Frontal cortex (tissue), 3 donors: ENCODE measurements at regions not wholly inside any gene's neighbourhood (a gene's known extent, or its start where the extent isn't known, plus 50 kb on each side); places are given as distances from the start of the nearest gene placed in this dataset.

Experiments used
- DNase-seq, 2 donors: peaks; one replicate each; pipeline ENCODE4 v3.0.0; 2012; ENCODE audit warnings: low spot score in 2 of 2
- FAIRE-seq: peaks from 2 replicates; lab custom pipeline; 2012; peaks lifted over from hg19 to GRCh38; lab: Jason Lieb, UNC
- donor health status: control.
- donor health status: control.
- donor health status: control.

DNA sequence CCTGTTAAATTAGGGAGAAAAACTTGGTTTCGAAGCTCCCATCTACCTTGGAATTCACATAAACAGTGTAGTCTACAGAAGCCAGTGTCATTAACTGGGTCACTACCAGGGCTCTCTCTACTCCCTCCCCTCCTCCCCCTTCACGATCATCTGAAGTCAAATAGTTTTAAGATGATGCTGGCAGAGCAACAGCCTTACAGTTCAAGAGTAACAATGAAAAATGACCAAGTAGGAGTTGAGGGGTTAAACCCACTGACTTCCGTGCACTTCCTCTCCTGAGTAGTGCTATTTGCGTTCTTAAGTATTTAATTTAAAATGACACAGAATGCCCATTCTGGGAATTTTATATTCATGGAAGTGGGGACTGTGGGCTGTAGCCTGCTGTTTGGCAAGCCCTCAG, 236.9 kb downstream of the SIPA1L2 start:
- FAIRE-seq (no peak), DNase-seq (no peak)

DNA sequence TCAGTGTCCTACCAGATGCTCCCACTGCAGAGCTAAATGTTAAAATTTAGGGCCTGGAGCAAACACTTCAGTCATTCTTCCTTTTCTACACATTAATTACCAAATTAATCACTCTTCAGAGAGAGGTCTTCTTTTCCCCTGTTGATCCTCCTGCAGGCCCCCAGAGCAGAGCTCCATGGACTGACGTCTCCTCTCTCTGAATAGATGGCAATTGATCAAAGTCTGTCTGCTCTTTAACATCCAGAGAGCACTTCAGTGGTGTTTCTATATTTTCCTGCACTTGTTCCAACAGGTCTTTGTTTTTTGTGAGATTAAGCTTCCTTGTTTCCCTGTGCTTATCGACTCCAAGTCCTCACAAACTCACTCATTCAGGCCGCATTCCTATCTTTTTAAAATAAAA, 239.3 kb downstream of the SIPA1L2 start:
- FAIRE-seq (no peak), DNase-seq (no peak)

DNA sequence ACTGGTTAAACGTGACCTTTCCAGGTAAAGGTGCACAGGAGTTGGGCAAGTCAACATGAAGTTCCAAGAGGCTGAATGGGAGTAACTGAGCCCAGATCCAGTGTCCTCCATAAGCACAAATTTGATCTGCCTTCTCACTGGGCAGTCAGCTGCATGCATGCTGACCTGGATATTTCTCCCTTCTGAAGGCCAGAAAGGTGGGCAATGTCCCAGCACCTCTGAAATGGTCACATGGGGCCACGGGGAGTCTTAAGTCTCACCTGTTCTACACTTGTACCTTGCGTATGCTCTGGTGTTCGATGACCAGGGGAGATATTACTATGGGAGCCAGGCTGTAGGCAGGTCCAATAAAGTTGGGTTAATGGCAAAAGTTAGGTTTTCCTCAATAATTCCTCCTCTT, 240.2 kb downstream of the SIPA1L2 start:
- DNase-seq (no peak), FAIRE-seq (no peak)

DNA sequence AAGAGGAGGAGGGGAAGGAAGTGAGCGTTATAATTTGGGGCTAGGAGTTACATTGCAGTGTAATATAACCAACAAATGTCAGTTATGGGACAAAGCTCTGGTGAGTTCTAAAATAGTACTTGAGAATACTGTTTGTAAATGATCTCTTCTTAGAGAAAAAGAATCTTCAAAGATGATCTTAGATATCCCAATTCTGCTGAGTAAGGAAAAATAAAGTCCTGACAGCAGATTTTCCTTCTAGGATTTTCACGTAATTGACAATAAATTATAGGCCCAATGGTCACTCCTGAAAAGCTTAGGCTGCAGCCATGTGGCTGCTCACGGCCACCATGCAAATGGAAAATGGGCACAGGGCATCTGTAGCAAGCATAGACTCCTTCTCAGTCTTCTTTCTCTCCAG, 241.6 kb downstream of the SIPA1L2 start:
- FAIRE-seq (no peak), DNase-seq (no peak)

DNA sequence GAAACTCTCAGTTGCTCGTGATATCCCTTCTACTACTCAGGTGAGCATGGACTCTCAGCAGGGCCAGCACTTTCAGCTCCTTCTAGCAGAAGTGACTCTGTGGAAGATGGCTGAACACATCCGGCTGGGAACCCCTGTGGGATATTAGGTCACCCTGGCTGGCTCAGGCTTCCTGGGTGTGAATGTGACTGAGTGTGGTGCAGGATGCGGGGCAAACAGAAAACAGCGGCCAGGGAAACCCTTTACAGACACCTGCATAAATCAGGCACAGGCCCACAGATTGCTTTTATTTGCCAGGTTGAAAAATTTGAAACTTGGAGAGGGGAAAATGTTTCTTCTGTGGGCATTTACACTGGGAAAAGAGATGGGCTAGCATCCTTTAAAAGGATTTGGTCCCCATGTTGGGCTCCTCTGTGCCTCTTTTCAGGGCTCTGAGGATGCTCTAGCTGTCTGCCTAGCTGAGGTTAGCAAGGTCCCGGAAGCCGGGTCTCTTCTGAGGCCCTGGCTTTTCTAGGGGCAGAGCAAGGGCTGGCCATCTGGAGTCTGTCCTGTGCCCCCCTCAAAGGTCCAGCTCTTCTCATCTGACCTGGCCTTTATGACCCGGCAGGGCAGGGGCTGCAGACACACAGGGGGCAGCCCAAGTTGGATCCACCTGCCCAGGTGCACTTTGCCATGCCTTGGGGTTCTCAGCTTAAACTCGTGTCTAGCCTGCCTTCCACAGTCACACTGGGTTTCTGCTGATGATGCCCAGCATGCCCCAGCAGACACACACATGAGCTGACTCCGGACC, 243.0 kb downstream of the SIPA1L2 start:
- DNase-seq (no peak), FAIRE-seq (no peak)

DNA sequence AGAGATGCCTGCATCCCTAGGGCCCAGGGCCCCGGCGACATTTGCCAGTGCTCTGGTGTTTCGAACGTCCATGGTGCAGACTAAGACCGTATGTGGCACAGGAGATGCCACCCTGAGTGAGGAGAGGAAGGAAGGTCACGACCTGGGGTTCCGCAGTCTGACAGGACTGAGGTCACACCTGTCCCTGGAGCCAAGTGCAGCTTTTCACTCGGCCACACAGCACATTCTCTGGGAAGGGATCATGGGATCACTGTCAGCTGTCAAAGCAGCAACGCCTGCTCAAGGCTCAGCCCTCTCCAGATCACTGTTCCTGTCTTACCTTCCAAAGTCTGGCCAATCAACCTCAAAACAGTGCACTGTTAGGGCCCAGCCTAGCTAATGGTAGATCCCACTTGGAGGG, 243.6 kb downstream of the SIPA1L2 start:
- DNase-seq: no peak
- no peak for FAIRE-seq

DNA sequence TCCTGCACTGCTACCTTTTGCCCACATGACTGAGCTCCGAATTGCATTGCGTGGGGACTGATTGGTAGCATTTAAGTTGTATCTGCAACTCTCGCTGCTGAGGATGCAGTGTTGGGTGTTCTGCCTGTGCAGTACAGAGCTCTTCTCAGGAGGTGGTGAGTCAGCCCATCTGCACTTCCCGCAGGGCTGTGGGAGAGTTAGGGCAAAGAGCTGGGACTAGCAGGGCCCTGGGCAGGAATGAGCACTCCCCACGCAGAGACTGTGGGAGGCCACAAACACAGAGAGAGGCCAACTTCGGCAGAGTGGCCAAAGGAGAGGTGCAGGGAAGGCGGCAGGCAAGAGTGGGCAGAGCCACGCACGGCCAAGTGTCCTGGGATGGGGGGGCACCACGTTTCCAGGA, 244.7 kb downstream of the SIPA1L2 start:
- DNase-seq: no peak
- no peak for FAIRE-seq

DNA sequence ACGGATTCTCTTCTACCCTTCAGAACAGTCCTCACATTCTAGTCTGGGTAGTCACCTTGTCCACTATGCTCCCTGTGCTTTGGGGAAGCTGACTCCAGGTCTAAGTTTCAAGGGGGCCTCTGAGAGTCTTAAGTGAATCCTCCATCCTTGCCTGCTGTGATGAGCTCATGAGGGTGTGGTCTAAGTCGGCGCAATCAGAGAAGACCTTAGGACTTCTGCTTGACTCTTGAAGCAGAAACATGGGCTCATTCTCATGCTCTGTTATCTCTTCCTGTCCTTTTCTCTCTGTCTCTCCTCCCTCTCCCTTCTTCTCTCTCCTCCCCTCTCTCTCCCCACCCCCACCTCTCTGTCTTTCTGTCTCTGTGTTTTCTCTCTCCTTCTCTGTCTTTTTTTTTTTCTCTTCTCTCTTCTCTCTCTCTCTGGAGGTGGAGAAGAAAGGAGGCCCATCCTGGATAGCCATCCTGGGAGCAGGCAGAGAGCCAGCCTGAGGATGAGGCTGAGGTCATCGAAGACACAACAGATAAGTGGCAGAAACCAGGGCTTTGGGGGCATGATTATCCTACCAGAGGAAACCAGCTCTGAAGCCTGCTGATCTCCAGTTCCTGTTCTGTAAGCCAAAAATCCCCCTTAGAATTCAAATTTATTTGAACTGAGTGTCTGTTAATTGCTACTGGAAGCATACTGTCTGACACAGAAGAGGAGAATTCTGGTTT, 245.6 kb downstream of the SIPA1L2 start:
- FAIRE-seq (no peak), DNase-seq (no peak)

DNA sequence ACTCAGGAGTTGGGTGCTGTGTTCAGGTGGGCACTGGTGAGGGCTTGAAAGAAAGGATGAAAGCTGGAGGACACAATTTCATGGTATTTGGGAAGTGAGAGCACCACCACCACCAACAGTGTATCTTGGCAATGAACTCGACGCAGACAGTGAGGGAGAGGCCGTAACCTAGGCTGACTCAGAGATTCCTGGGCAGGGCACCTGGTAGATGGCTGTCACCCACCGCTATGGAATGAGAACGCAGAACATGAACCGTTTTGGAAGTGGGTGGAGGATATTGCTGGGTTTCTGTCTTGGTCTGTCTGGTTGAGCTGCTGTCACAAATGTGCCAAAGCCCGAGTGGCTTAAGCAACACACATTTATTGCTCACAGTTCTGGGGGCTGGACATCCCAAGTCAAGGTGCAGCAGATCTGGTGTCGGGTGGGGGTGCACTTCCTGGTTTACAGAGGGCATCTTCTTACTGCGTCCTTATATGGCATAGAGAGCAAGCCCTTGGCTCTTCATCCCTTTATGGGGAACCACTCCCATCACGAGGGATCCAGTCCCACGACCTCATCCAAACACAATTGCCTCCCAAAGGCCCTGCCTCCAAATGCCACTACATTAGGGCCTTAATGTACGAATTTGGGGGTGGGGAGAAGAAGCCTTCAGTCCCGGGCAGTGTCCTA, 246.3 kb downstream of the SIPA1L2 start:
- DNase-seq (no peak), FAIRE-seq (no peak)

DNA sequence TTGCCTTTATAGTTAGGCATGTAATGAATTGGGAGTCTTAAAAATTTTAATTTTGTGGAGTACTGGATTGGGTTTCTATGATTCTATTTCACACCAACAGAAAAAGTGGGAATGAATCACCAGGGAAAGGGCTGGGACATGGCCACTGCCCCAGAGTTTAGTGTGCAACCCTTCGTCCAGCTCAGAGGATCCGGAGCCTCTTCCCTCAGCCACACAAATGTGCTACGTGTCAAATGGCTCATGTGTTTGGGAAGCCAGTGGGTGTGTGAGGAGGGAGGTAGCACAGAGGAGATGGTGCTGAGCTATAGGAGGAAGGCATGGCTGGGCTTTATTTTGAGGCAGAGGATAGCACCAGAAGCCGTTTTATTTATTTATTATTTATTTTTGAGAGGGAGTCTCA, 247.3 kb downstream of the SIPA1L2 start:
- DNase-seq: no peak

DNA sequence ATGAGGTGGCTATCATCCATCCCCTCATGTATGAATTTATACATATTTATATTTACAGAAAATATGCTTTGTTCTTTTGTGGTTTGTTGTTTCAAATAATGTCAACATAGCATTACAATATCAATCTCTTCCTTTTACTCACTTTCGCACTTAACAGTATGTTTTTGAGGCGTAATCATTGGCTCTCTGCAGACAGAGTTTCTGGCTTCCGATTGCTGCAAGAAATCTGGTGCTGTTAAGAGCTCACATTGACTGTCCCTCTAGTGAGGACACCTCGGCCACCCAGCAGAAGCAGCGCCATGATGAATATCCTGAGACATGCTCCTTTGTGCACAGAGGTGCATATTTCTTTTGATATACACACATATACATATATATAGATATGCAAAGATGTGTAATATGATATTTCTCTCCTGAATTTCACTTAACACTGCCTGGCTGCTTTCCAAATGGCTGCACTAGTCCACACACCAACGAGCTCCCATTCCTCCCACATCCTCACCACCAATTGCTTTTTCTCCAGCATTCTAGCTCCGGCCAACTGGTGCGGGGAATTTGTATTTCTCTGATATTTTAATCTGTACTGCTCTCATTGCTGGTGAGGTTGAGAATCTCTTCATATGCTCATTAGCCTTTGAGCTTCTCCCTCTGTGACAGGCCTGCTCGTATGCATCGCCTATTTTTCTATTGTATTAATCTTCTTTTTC, 248.4 kb downstream of the SIPA1L2 start:
- no peak for DNase-seq
- FAIRE-seq: no peak

More for the DNA sequence above, 247.3 kb downstream of the SIPA1L2 start:
- FAIRE-seq: no peak

DNA sequence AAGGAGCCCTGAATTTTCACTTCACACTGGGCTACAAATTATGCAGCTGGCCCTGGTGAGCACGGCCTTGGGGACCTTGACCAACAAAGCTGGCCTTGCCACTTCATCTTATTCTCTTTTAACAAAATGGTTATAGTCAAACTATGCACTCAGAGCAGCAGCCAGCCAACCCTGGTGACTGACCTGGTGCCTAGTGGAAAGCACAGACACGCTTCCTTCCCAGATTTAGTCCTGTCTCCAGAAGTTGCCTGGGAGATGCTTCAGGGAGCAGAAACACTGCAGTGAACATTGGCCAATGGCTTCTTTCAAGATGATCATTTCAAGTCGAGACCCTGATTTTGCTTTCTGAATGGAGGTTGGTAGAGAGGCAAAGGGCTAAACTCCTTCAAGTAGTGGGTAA, 249.3 kb downstream of the SIPA1L2 start:
- FAIRE-seq (no peak), DNase-seq (no peak)

DNA sequence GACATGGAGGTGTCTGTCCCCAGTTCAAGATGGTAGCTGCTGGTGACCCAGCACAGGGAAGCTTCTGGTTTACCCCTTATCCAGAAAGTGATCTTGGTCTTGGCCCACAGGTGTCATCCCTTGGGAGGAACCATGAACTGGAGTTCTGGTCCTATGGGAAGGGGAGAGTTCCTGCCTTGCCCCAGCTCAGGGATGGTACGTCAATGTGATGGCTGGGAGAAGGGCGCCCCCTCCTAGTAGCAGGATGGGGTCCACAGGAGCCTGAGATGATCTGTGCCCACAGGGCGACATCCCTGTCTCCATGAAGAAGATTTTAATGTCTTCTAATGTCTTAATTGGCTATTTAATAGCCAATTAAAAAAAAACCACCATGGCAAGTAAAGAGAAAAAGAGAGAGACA, 249.8 kb downstream of the SIPA1L2 start:
- DNase-seq: no peak
- no peak for FAIRE-seq

DNA sequence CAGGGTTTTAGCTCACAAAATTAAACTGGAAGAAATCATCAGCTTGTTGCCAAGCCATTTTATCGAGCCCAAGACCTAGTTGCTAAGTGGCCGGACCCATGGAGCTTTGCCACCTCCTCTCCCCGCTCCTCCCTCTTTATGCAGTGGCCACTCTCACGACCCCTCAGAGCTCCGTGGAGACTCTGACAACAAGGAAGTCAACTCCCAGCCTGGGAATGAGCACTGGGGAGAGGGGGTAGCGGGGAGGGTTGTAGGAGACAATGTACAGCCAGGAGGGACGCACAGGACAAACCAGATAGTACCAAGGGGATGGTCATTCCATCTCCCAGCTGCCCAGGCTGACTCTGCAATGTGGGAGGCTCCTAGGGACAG, 250.9 kb downstream of the SIPA1L2 start:
- FAIRE-seq (no peak), DNase-seq (no peak)

DNA sequence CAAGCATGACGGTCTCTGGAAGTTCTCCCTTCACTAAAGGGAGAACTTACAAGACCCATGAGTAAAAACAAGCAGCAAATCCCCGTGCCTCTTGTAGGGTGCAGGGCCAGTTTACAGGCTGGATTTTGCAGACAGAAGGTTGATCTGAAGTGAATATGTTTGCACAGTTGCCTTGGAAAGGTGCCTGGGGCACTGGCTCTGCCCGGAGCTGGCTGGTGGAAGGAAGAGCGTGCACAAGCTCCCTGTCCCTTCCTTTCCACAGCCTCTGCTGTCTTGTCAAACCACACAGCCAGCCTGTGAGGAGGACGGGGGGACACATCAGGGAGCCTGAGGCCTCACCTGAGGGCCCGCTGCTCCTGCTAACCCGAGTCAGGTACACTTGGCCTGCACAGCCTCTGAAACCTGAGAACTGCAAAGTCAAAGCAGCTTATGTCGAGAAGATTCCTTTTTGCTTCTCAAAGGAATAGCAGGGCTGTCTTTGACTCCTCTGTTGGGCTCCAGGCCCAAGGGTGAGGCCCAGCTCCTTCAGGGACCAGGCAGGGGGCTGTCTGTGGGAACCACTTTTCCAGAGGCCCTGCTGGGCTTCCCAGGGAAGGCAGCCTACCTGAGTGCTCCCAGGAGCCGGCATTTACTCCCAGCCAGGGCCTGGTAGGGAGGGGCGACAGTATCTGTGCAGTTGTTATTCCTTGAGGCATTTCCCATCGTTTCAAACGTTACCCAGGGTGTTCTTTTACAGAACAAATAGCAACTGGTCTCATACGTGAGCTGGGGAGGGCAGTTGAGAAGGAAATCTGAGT, 251.5 kb downstream of the SIPA1L2 start:
- DNase-seq (no peak), FAIRE-seq (no peak)

DNA sequence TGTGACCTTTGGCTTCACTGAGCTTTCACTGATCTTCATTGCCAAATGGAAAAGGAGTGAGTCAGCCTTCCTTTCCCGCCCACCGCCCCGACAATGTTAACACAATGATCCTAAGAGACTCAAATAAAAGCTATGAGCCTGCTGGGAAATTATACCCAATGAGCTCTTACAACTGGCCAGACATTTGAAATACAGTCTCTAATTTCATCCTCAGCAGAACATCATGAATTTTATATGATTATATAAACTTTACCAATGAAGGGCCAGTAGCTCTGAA, 252.5 kb downstream of the SIPA1L2 start:
- FAIRE-seq (no peak), DNase-seq (no peak)

DNA sequence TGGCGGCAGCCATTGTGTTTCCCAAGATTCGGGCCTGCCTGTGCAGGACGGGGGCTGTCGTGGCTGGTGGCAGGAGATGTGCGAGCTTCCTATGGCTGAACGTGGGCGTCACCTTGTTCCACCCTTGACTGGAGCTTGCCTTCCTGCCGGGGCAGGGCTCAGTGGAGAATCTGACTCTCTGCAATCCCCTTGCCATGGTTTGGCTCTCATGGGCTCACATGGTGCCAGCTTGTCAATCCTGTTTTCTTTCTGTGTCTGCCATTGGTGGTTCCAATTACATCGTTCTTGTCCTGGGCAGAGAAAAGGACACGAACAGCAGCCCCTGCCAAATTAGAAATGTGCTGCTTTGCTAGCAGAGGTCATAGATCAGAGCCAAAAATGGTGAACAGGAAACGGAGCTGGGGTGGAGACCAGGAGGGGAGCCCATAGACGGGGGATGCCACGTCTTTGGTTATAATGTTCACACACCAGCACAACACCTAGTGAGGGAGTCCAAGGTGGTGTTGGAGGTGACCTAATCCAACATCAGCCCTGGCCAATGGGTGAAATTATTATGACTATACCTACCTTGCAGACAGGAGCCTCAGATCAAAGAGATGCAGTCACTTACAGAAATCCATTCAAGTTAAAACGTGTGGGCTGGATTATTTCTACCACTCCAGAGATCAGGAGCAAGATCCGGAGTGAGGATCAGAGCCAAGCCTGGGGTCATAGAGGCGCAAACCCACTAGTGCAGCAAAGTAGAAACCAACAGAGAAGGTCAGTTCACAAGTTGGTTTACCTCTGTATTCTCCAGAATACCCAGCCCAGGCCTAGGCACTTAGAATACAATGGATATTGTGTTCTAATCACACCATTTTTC, 253.1 kb downstream of the SIPA1L2 start:
- FAIRE-seq (no peak), DNase-seq (no peak)

DNA sequence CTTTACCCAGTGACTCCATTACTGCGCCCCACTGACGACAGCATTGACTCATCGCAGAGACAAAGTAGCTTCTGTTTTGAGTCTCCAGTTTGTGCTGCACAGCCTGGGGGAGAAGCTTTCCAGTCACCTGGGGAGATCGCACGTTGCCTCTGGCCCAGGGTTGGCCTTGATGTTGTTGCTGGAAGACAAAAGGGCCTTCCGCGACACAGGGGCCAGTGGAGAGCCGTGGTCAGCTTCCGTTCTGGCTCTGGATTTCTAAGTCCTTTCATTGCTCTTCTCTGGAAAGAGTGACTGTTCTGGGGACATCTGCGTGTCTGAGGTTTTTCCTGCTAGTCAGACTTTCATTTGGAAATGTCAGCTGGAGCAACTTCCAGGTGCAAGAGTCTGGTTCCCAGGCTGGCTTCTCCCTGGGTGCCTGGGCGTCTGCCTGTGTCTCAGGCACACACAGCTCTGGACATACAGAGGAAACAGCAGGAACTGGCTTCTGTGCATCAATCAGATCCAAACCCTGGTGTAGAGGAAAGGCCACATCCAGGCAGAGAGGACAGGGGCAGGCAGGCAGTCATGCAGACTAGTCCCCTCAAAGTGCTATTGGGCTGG, 257.0 kb downstream of the SIPA1L2 start:
- DNase-seq (no peak), FAIRE-seq (no peak)

DNA sequence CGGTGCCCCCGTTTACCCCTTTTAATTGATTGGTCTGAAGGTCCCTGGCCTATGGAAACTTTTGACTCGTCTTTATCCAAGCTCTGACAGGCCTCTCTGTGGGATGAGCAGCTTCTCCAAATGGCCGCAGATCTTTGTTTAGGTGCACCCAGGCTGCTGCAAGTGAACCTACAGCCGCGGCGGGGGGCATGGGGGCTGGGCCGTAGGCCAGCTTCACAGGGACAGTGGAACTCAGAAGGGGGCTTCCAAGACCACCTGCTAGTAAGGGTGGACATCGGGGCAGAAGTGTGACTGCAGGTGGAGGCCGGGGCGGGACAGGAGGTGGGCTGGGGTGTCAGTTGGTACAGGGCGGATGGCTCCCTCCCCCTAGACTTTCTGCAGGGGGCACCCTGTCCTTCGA, 257.5 kb downstream of the SIPA1L2 start:
- DNase-seq: no peak
- FAIRE-seq: no peak
